ENCODE measurements at regions not wholly inside any gene's neighbourhood (a gene's known extent, or its start where the extent isn't known, plus 50 kb on each side); places are given as distances from the start of the nearest gene placed in this dataset.

- no peak for TF ChIP-seq CTCF (IDR thresholded peaks at IDR 0.05)
- no peak for TF ChIP-seq HOXA7 (CRISPR knock-in tag; IDR thresholded peaks at IDR 0.05)
- TF ChIP-seq CHD4 (IDR thresholded peaks at IDR 0.05; ENCODE audit: borderline replicate concordance), result no peak
- no peak for TF ChIP-seq BHLHE40 (IDR thresholded peaks at IDR 0.05; ENCODE audit: low read depth, low read length)
- TF ChIP-seq POLR2A (IDR thresholded peaks at IDR 0.05; ENCODE audit: low read length), result no peak
- no peak for TF ChIP-seq MAX (IDR thresholded peaks at IDR 0.05)
- no peak for TF ChIP-seq HDAC2 (IDR thresholded peaks at IDR 0.05)
- no peak for TF ChIP-seq E2F6 (IDR thresholded peaks at IDR 0.05; ENCODE audit: borderline replicate concordance, low read depth)
- no peak for TF ChIP-seq SMC3 (IDR thresholded peaks at IDR 0.05)
Measured at GRCh38 chr10:22816298-22816653, 101.9 kb upstream of the PIP4K2A start.

Data from A549 (cell line).